ENCODE measurements at regions not wholly inside any gene's neighbourhood (a gene's known extent, or its start where the extent isn't known, plus 50 kb on each side); places are given as distances from the start of the nearest gene placed in this dataset.

GRCh38 chr15:47568030-47568429 is 149.3 kb upstream of the SEMA6D start:
- TF ChIP-seq, protein P1, sequence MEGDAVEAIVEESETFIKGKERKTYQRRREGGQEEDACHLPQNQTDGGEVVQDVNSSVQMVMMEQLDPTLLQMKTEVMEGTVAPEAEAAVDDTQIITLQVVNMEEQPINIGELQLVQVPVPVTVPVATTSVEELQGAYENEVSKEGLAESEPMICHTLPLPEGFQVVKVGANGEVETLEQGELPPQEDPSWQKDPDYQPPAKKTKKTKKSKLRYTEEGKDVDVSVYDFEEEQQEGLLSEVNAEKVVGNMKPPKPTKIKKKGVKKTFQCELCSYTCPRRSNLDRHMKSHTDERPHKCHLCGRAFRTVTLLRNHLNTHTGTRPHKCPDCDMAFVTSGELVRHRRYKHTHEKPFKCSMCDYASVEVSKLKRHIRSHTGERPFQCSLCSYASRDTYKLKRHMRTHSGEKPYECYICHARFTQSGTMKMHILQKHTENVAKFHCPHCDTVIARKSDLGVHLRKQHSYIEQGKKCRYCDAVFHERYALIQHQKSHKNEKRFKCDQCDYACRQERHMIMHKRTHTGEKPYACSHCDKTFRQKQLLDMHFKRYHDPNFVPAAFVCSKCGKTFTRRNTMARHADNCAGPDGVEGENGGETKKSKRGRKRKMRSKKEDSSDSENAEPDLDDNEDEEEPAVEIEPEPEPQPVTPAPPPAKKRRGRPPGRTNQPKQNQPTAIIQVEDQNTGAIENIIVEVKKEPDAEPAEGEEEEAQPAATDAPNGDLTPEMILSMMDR (IDR thresholded peaks at IDR 0.05): no peak
- no peak for TF ChIP-seq EZH2 (IDR thresholded peaks at IDR 0.05; ENCODE audit: borderline replicate concordance, insufficient read depth, low read depth, low read length, poor library complexity, severe bottlenecking)

All from B cell (primary cell).